Endothelial cell of umbilical vein (primary cell): ENCODE measurements at regions not wholly inside any gene's neighbourhood (a gene's known extent, or its start where the extent isn't known, plus 50 kb on each side); places are given as distances from the start of the nearest gene placed in this dataset.

Experiments
- BruUV-seq: library from RNA; stranded (reverse); fragments of 400-500 nt; replicated peaks from 2 replicates; lab custom pipeline; 2021; lab: Mats Ljungman, UMichigan
- CTCF ChIA-PET: fragments of 300-600, 350-600 bp; sonication (Branson Sonifier 250); formaldehyde crosslinking; loops from one replicate; lab custom pipeline; 2021; ENCODE audit warnings: antibody characterized with exemption, inconsistent platforms; lab: Charles Lee
- POLR2A ChIA-PET: fragments of 300-600, 350-600 bp; sonication (Branson Sonifier 250); formaldehyde crosslinking; loops from one replicate; lab custom pipeline; 2021; ENCODE audit warnings: antibody characterized with exemption, inconsistent platforms; lab: Charles Lee
- DNase-seq: peaks from one replicate; pipeline ENCODE4 v3.0.0-alpha.2; 2011; ENCODE audit warnings: low read depth, low spot score
- FAIRE-seq: peaks from 2 replicates; lab custom pipeline; 2011; peaks lifted over from hg19 to GRCh38; lab: Jason Lieb, UNC
- H2AFZ ChIP-seq: 2 replicates; pipeline ENCODE4 v1.6.0; 2012; ENCODE audit warnings: low read depth, low read length, control low read depth, inconsistent platforms
- H3K27ac ChIP-seq: 2 replicates; pipeline ENCODE4 v1.5.1; 2011; ENCODE audit warnings: low read depth, mild to moderate bottlenecking, control low read depth, low read length, moderate library complexity; ENCODE audit not compliant: insufficient read depth
- H3K27me3 ChIP-seq, 2 experiments: 2 replicates each; pipeline versions ENCODE4 v1.6.0 to v1.6.1; 2011; ENCODE audit warnings: low read length in 2 of 2, mixed read lengths in 1 of 2; ENCODE audit not compliant: control insufficient read depth in 2 of 2, insufficient read depth in 2 of 2
- H3K36me3 ChIP-seq, 2 experiments: 2 replicates in 1 of 2; 3 replicates in 1 of 2; pipeline ENCODE4 v1.5.1; 2011; ENCODE audit warnings: low read length in 2 of 2, mild to moderate bottlenecking in 1 of 2, moderate library complexity in 1 of 2; ENCODE audit not compliant: control insufficient read depth in 2 of 2, insufficient read depth in 2 of 2; ENCODE audit errors: extremely low read depth in 1 of 2
- H3K4me1 ChIP-seq: 3 replicates; pipeline ENCODE4 v1.5.1; 2011; ENCODE audit warnings: mild to moderate bottlenecking, low read length; ENCODE audit not compliant: control insufficient read depth, insufficient read depth; ENCODE audit errors: extremely low read depth
- H3K4me2 ChIP-seq: 2 replicates; pipeline ENCODE4 v1.6.1; 2011; ENCODE audit warnings: low read length, control low read depth, mixed read lengths; ENCODE audit not compliant: insufficient read depth
- H3K4me3 ChIP-seq, 3 experiments: fragments of 200-600 bp in 1 of 3; sonication (generic), shearing (Covaris generic) in 1 of 3; replicated peaks in 1 of 3; 2 replicates each; pipeline ENCODE4 v1.5.1; 2011 to 2016; ENCODE audit warnings: control low read depth in 3 of 3, low read length in 3 of 3, mild to moderate bottlenecking in 2 of 3, inconsistent platforms in 1 of 3, low read depth in 1 of 3, moderate library complexity in 1 of 3; ENCODE audit not compliant: insufficient read depth in 1 of 3
- H3K79me2 ChIP-seq: 2 replicates; pipeline ENCODE4 v1.6.0; 2012; ENCODE audit warnings: low read length, inconsistent platforms; ENCODE audit not compliant: control insufficient read depth, insufficient read depth
- H3K9ac ChIP-seq: replicated peaks from 2 replicates; pipeline ENCODE3; 2011; ENCODE audit warnings: low read length, control low read depth; ENCODE audit not compliant: insufficient read depth; ENCODE audit errors: extremely low read depth
- H3K9me1 ChIP-seq: replicated peaks from 3 replicates; pipeline ENCODE4 v1.6.0; 2011; ENCODE audit warnings: mild to moderate bottlenecking, low read length; ENCODE audit not compliant: control insufficient read depth, insufficient read depth; ENCODE audit errors: extremely low read depth
- H3K9me3 ChIP-seq: replicated peaks from 2 replicates; pipeline ENCODE4 v1.5.1; 2012; ENCODE audit warnings: low read length, inconsistent platforms; ENCODE audit not compliant: control insufficient read depth, insufficient read depth
- H4K20me1 ChIP-seq: replicated peaks from 2 replicates; pipeline ENCODE3; 2011; ENCODE audit warnings: mild to moderate bottlenecking, low read length; ENCODE audit not compliant: control insufficient read depth, insufficient read depth; ENCODE audit errors: extremely low read depth
- JUN ChIP-seq: IDR thresholded peaks from 2 replicates; pipeline ENCODE4 v1.6.1; 2011; ENCODE audit warnings: borderline replicate concordance, low read depth; ENCODE audit not compliant: insufficient read length, insufficient read depth
- POLR2A ChIP-seq: IDR thresholded peaks from 2 replicates; pipeline ENCODE4 v1.6.1; 2012; ENCODE audit warnings: low read depth, mild to moderate bottlenecking, control low read depth, low read length
- POLR2AphosphoS5 ChIP-seq: IDR thresholded peaks from 2 replicates; pipeline ENCODE4 v1.6.1; 2012; ENCODE audit warnings: low read depth, mild to moderate bottlenecking, control low read depth, low read length, moderate library complexity; ENCODE audit not compliant: insufficient read depth
- dilution Hi-C: fragments of 300-500 bp; cut with MboI; formaldehyde crosslinking; loops from one replicate; pipeline ENCODE4 v1.15.0; 2019; ENCODE audit warnings: low sequenced_read_pairs; ENCODE audit not compliant: extremely low pct_ligation_motif_present
- intact Hi-C: fragments of 100-400 bp; cut with micrococcal nuclease; formaldehyde crosslinking; loops from one replicate; pipeline ENCODE4 v1.10.0; 2022

GRCh38 chr4:81600520-81601357, 129.0 kb upstream of the RASGEF1B start:
- BruUV-seq = no TSS peak
- POLR2A ChIA-PET = no interaction called here
- dilution Hi-C loops = no loop called here

GRCh38 chr4:81599742-81600380, 128.2 kb upstream of the RASGEF1B start:
- Histone ChIP-seq H3K9me3 (no peaks in the 10 kb centered on the region), H3K9me1 (no peaks in the 10 kb centered on the region), H3K36me3 (no peaks in the 10 kb centered on the region), H3K4me1 (no peaks in the 10 kb centered on the region), H3K27me3 (no peaks in the 10 kb centered on the region), H4K20me1 (no peaks in the 10 kb centered on the region), H3K27ac (no peak overlapping the region), H3K9ac (no peak overlapping the region), H2AFZ (no peak overlapping the region), H3K4me3 (no peak overlapping the region), H3K79me2 (no peaks in the 10 kb centered on the region), H3K4me2 (no peak overlapping the region)
- POLR2A ChIA-PET = no interaction called here
- no peak for DNase-seq
- no peak for TF ChIP-seq POLR2A
- intact Hi-C loops (no loop called here), dilution Hi-C loops (no loop called here)
- CTCF ChIA-PET = no interaction called here
- FAIRE-seq = no peak
- BruUV-seq = no TSS peak

More at GRCh38 chr4:81600520-81601357, 129.0 kb upstream of the RASGEF1B start:
- Histone ChIP-seq H3K9me1 (no peaks in the 10 kb centered on the region), H3K4me2 (no peak overlapping the region), H3K27ac (no peak overlapping the region), H3K4me3 (no peak overlapping the region), H3K27me3 (no peaks in the 10 kb centered on the region), H3K36me3 (no peaks in the 10 kb centered on the region), H3K4me1 (no peaks in the 10 kb centered on the region), H3K9ac (no peak overlapping the region), H3K9me3 (no peaks in the 10 kb centered on the region), H2AFZ (no peak overlapping the region), H3K79me2 (no peaks in the 10 kb centered on the region), H4K20me1 (no peaks in the 10 kb centered on the region)
- TF ChIP-seq POLR2AphosphoS5 (no peak), JUN (no peak)
- intact Hi-C loops = no loop called here
- DNase-seq (no peak), FAIRE-seq (no peak)
- CTCF ChIA-PET = no interaction called here
